Ammon's horn (tissue), 1 donor: ENCODE measurements at regions not wholly inside any gene's neighbourhood (a gene's known extent, or its start where the extent isn't known, plus 50 kb on each side); places are given as distances from the start of the nearest gene placed in this dataset.

Experiments
- DNase-seq: peaks from one replicate; pipeline ENCODE4 v3.0.0-alpha.2; 2016; ENCODE audit warnings: low spot score

GRCh38 chr10:4343091-4343490 lies 482.9 kb upstream of the AKR1E2 start:
- DNase-seq: no peak

DNA sequence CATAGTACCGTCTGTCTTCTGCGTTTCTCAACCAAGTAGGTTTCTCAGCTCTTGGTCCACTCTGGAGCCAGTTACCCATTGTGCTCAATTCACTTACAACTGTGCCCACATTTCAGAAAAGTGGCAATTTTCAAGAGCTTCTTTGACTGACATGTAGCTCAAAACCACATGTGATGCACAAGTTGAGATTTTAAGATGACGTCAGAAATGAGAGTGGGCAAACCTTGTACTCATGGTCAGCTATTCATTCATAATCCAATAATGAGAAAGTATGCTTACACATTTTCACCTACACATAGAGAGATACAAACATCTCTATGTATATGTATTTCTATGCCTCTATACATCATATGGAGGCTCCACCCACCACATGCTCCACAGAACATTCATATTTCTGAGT lies 487.2 kb upstream of the AKR1E2 start:
- DNase-seq: no peak

DNA sequence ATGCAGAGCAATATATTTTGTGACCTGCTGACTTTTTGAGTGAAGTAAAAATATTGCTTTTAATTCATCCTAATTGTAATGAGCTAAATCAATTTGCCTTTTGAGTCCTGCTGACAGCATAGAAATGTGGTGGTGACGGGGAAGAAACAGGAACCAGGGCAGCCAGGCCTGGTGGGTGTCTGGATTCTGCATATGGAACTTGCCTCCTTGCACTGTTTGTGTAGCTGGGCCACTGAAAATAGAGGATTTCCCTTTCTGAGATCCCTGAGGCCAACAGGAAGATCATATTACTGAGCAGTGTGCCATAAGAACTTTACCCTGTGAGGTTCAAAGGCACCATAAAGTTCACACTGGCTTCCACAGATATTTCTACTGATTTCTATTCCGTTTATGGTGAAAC lies 488.4 kb upstream of the AKR1E2 start:
- no peak for DNase-seq

DNA sequence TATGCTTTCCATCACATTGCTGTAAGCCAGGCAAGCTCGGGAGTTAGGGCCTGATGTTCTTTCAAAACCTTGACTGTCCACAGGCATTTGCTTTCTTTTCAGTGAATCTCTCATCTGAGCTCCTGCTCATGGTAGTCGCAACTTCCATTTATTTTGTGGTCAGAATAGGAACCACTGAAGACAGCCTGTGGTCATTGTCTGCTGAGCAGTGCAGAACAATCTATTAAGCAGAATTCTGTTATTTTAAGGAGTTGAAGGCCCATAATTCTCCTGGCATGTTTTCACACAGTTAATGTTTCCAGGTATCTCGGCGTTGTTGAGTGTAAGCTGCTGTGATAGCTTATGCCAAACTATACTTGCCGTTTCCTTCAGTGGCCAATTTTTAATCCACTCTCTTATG lies 491.1 kb upstream of the AKR1E2 start:
- no peak for DNase-seq

- no peak for DNase-seq
Measured at GRCh38 chr10:4334015-4334414, 492.0 kb upstream of the AKR1E2 start.

GRCh38 chr10:4333459-4333894 lies 492.5 kb upstream of the AKR1E2 start:
- DNase-seq: no peak

- no peak for DNase-seq
Measured at GRCh38 chr10:4332764-4333458, 493.1 kb upstream of the AKR1E2 start.

GRCh38 chr10:4331150-4331549 lies 494.9 kb upstream of the AKR1E2 start:
- DNase-seq: no peak

DNA sequence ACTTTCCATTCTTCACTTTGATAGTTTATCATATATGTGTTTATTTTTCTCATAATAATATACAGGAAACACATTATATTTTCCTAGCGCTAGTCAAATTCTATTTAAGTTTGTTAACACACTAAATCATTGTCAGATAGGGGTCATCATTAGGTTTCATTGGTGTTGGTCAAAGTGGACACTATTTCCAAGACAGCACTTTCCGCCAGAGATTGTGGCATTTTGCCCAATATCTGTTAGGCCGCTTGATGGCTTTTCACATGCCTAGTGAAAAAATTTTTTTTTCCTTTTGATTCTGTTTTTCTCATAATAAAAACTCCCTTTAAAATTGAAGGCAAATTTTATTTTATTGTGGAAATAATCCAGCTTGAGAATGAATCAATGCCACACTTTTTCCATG lies 495.4 kb upstream of the AKR1E2 start:
- DNase-seq: no peak

DNA sequence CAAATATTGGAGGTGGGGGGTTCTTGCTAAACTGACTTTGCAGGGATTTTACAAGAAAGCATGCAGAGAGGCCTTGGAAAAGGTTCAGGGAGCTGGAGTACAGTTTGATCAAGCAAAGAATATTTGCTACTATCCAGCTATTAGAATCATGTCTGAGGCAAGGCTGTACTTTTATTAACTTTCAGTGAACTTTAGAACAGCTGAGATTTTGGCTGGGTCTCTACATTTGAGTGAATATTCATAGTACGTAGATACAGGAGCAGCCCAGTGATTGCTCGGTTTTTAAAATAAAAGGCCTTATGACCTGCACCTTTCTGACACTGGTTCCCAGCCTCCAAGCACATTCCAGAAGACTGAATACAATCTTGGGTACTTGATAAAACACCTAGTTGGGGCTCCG lies 496.8 kb upstream of the AKR1E2 start:
- DNase-seq: no peak

DNA sequence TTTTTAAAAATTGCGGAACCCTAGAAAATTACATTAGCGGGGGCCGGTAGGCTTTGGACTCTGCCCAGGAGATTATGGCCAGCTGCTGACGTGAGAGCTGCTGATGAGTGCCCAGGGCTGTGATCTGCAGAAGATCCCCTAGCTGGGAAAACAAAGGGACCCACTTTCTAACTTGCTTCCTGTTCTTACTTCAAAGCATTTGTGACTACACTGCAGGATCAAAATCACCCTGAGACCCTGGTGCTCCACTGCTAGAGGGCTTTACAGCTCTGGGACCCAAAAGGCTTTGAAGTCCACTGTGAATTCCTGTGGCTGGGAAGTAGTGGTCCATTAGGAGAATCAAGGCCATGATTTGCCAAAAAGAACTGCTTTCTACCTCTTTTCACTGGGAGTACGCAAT lies 499.4 kb upstream of the AKR1E2 start:
- no peak for DNase-seq

DNA sequence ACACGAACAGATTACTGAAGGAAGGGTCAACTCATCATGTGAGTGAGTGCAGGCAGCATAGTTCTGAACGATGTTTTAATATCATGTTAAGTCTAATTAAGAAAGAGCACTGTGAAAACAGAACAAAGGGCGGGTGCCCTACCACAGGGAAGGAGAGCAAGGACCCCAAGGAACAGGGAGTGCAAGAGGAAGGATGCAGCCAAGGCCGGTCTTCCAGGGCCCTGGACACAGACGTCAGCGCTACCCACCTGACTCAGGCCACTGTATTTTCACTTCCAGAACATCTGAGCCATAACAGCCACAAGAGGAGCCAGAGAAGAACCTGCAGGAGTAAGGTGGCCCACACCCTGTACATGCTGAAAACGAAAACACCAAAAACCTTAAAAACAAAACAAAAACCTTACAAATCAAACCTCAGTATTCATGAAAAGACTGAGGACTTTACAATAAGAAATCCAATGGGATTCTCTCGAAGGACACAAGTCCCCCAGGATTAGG lies 506.1 kb upstream of the AKR1E2 start:
- no peak for DNase-seq

GRCh38 chr10:4316161-4316810 lies 509.7 kb upstream of the AKR1E2 start:
- DNase-seq: peak; percentile 69

- no peak for DNase-seq
Measured at GRCh38 chr10:4315551-4315950, 510.5 kb upstream of the AKR1E2 start.

DNA sequence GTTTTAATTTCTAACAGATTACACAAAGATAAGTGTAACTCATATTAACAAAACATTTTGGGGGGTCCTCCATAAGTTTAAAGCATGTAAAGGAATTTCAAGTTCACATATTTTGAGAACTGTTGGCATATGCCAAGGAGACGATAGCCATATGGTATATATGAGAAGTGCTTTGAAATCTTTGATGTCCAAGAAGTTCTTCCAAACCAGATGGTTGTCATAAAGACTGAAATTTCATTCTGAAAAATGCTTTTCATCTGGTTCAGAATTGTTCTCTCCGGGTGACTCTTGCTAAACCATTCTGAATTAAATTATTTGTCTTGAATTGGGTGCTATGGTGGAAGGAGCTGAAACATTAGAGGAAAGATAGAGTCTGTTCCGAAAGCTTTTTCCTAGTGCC lies 513.0 kb upstream of the AKR1E2 start:
- DNase-seq: no peak

DNA sequence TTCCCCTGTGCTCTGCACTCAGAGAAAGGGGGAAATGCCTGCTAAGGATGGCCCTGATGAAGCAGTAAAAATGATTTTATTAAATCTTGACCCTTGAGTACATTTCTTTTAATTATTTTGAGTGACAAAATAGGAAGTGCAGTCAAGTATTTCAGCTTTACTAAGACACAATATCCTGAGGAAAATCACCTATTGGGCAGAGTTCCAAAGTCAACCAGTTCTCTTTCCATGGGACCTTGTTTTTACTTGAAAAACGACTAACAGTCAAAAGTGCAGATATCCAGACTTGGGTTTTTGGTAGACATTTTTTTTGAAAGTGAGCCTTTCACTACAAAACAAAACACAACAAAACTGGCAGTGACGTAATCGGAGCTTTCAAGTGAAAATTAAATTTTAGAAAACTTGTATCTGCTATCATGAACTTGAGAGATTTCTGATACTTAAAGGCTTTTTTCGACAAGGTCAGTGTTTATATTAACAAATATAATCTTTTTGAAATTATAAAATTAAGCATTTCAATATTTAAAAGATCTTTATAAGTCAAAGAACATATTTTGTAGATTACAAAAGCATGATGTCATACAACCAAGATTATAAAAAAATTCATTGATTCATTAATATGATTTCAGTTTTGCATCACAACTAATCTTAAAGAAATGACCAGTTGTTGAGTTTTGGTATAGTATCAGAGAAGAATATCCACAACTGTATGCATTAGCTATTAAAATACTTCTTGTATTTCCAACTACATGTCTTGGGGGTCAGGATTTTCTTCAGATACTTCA lies 513.8 kb upstream of the AKR1E2 start:
- DNase-seq: no peak

GRCh38 chr10:4310172-4310571 lies 515.8 kb upstream of the AKR1E2 start:
- DNase-seq: no peak

- DNase-seq: no peak
Measured at GRCh38 chr10:4307910-4308309, 518.1 kb upstream of the AKR1E2 start.

DNA sequence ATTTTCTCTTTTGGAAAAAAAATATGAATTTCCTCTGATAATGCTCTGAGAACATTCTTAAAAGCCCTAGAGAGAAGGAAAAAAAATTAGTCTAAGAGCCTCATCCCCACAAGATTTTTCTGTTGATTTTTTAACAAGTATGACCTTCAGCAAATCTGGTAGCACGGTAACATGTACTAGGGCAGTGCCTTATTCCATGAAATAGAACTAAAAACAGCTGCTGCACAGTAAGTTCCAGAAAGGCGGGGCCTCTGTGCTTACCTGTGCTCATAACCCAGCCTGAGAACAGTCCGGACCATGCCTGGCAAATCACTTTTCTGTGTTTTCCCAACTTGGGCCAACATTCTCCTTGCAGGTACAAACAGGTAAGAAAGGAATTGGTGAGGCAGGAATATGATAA lies 519.1 kb upstream of the AKR1E2 start:
- DNase-seq: no peak

DNA sequence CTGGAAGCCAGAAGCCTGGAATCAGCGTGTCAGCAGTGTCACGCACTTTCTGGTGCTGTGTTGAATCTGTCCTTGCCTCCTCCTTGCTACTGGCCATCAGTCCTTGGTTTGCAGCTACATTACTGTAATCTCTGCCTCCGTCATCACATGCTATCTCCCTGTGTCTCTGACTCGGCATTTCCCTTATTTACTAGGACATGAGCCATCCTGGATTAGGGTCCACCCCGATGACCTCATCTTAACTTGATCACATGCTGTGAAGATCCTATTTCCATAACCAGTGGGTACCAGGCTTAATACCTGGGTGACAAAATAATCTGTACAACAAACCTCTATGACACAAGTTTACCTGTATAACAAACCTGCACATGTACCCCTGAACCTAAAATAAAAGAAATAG lies 518.0 kb upstream of the KLF6 start:
- DNase-seq: no peak

DNA sequence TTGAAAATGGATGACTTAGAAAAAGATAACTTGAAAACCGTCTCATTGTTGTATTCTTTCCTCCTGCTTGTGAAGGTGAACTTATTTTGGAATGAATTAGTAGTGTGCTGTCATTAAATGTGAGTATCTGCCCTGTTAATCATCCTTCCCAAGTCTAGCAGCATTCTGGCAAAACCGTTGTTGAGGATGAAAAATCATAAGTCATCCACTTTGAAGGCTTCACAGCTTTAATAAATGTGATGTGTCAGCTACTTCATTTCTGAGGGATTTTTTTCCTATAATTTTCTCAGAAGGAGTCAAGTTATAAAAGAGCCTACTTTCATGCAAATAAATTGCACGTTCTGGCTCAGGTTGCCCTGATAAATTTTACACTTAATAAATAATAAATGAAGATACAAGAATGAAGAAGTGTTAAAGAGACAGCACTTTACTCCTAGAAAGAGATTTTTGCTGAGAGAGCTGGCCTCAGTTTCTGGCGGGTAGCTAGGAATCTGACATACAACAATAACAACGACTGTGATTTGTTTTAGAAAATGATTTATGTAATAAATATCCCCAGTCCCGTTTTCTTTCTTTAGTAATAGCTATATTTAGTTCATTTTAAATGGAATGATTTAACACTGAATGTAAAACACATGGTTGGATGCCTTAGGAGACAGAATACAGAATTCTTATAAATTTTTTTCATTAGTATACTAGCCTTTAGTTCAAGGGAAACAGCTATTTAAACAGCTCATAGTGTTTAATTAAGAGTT lies 516.5 kb upstream of the KLF6 start:
- DNase-seq: no peak

GRCh38 chr10:4296161-4296560 lies 511.2 kb upstream of the KLF6 start:
- DNase-seq: no peak
